SKM-1 (cell line): ENCODE measurements at regions not wholly inside any gene's neighbourhood (a gene's known extent, or its start where the extent isn't known, plus 50 kb on each side); places are given as distances from the start of the nearest gene placed in this dataset.

Source experiments
- DNase-seq: peaks from one replicate; lab custom pipeline; 2025; ENCODE audit not compliant: unreplicated experiment; lab: John Stamatoyannopoulos, UW

DNA sequence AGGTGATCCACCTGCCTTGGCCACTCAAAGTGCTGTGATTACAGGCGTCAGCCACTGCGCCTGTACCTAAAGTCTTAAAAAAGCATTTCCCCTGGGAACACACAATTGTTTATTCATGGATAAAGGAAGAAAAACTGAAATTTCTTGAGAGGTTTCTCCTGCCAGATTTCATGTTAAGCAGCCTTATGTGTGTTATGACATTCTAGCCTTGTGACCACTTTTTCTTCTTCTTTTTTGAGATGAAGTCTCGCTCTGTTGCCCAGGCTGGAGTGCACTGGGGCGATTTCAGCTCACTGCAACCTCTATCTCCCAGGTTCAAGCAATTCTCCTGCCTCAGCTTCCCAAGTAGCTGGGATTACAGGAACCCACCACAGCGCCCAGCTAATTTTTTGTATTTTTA is 57.8 kb upstream of the PLAC8 start:
- no peak for DNase-seq

DNA sequence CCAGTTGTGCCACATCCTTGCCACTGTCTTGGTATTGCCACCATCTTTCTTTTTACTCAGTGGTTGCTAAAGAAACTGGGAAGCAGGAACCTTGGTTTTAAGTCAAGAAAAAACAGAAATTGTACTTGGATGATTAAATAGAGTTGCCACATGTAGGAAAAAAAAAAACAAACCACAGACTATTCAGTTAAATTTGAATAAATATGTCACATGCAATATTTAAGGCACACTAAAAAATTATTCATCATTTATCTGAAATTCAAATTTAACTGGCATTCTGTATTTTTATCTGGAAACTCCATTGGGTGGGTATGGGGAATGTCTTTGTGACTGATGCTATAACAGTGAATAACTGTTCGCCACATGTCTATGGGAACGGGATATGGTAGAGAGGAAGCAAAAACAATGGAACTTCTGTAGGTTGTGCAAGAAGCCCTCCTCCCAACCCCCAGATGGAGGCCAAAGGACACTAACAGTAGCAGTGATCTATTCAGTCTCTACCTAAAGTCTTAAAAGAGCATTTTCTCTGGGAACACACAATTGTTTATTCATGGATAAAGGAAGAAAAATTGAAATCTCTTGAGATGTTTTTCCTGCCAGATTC is 57.0 kb upstream of the PLAC8 start:
- no peak for DNase-seq

DNA sequence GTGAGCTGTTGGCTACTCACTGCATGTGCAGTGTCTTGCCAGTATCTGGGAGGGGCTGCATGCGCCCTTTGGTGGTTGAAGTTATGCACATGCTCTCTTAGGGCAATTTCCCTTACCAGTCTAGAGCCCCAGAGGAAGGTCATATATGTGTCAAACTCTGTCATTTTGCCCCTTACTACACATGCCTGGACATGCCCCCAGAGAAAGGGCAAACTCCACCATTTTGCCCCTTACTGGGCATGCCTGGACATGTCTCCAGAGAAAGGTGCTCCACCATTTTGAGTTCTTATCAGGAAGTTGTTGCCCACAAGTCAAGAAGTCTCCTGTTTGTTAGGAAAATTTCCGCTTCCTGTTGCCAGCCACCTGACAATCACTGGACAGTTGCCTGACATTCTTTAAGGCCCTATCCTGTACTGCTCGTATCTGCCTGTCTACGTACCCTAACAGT is 56.4 kb upstream of the PLAC8 start:
- DNase-seq: no peak
